Nephron progenitor cell (in vitro differentiated cells): ENCODE measurements at regions not wholly inside any gene's neighbourhood (a gene's known extent, or its start where the extent isn't known, plus 50 kb on each side); places are given as distances from the start of the nearest gene placed in this dataset.

Source experiments
- DNase-seq: peaks from one replicate; pipeline ENCODE4 v3.0.0; 2021
- H3K27ac Mint-ChIP-seq: 2 replicates; pipeline ENCODE4 v1.8.0; 2021; ENCODE audit warnings: mild to moderate bottlenecking, moderate library complexity, mixed read lengths
- H3K27me3 Mint-ChIP-seq: 2 replicates; pipeline ENCODE4 v1.8.0; 2021; ENCODE audit warnings: mild to moderate bottlenecking, low read depth, mixed read lengths; ENCODE audit not compliant: poor library complexity
- H3K36me3 Mint-ChIP-seq: 2 replicates; pipeline ENCODE4 v1.8.0; 2021; ENCODE audit warnings: low read depth, mixed read lengths
- H3K4me1 Mint-ChIP-seq: 2 replicates; pipeline ENCODE4 v1.8.0; 2021; ENCODE audit warnings: mixed read lengths
- H3K4me3 Mint-ChIP-seq: 2 replicates; pipeline ENCODE4 v1.8.0; 2021; ENCODE audit warnings: mild to moderate bottlenecking, moderate library complexity, mixed read lengths
- H3K9me3 Mint-ChIP-seq: 2 replicates; pipeline ENCODE4 v1.8.0; 2021; ENCODE audit warnings: mild to moderate bottlenecking, moderate library complexity, mixed read lengths
- TF ChIP-seq, protein P1 (sequence below): fragments of 200-600 bp; sonication (generic); IDR thresholded peaks from 2 replicates; pipeline ENCODE4 v1.5.0; 2021; ENCODE audit warnings: antibody characterized with exemption

GRCh38 chr10:37479469-37479868, 354.1 kb downstream of the ANKRD30A start:
- no peak overlapping the region for H3K4me3 Mint-ChIP-seq
- TF ChIP-seq, protein P1, sequence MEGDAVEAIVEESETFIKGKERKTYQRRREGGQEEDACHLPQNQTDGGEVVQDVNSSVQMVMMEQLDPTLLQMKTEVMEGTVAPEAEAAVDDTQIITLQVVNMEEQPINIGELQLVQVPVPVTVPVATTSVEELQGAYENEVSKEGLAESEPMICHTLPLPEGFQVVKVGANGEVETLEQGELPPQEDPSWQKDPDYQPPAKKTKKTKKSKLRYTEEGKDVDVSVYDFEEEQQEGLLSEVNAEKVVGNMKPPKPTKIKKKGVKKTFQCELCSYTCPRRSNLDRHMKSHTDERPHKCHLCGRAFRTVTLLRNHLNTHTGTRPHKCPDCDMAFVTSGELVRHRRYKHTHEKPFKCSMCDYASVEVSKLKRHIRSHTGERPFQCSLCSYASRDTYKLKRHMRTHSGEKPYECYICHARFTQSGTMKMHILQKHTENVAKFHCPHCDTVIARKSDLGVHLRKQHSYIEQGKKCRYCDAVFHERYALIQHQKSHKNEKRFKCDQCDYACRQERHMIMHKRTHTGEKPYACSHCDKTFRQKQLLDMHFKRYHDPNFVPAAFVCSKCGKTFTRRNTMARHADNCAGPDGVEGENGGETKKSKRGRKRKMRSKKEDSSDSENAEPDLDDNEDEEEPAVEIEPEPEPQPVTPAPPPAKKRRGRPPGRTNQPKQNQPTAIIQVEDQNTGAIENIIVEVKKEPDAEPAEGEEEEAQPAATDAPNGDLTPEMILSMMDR = no peak
- no peaks in the 10 kb centered on the region for H3K4me1 Mint-ChIP-seq
- H3K36me3 Mint-ChIP-seq = no peaks in the 10 kb centered on the region
- no peak for DNase-seq
- no peaks in the 10 kb centered on the region for H3K27me3 Mint-ChIP-seq
- peaks cover 85% of the 10 kb centered on the region for H3K9me3 Mint-ChIP-seq
- no peak overlapping the region for H3K27ac Mint-ChIP-seq

- no peaks in the 10 kb centered on the region for H3K4me1 Mint-ChIP-seq
- no peaks in the 10 kb centered on the region for H3K27me3 Mint-ChIP-seq
- H3K4me3 Mint-ChIP-seq = no peak overlapping the region
- H3K9me3 Mint-ChIP-seq = peaks cover 86% of the 10 kb centered on the region
- H3K36me3 Mint-ChIP-seq = no peaks in the 10 kb centered on the region
- no peak for DNase-seq
- H3K27ac Mint-ChIP-seq = no peak overlapping the region
- TF ChIP-seq, protein P1 = no peak
Measured at GRCh38 chr10:37478381-37478780, 353.0 kb downstream of the ANKRD30A start.

GRCh38 chr10:37476285-37476684, 350.9 kb downstream of the ANKRD30A start:
- DNase-seq = no peak
- Mint-ChIP-seq H3K4me3 (no peak overlapping the region), H3K4me1 (no peaks in the 10 kb centered on the region), H3K9me3 (peaks cover 80% of the 10 kb centered on the region), H3K27me3 (no peaks in the 10 kb centered on the region), H3K27ac (no peak overlapping the region), H3K36me3 (no peaks in the 10 kb centered on the region)
- TF ChIP-seq, protein P1 = no peak

- Mint-ChIP-seq H3K27me3 (no peaks in the 10 kb centered on the region), H3K4me3 (no peak overlapping the region), H3K9me3 (peaks cover 81% of the 10 kb centered on the region), H3K4me1 (no peaks in the 10 kb centered on the region), H3K36me3 (no peaks in the 10 kb centered on the region), H3K27ac (no peak overlapping the region)
- no peak for DNase-seq
- TF ChIP-seq, protein P1 = no peak
Measured at GRCh38 chr10:37474645-37475044, 349.2 kb downstream of the ANKRD30A start.

DNA sequence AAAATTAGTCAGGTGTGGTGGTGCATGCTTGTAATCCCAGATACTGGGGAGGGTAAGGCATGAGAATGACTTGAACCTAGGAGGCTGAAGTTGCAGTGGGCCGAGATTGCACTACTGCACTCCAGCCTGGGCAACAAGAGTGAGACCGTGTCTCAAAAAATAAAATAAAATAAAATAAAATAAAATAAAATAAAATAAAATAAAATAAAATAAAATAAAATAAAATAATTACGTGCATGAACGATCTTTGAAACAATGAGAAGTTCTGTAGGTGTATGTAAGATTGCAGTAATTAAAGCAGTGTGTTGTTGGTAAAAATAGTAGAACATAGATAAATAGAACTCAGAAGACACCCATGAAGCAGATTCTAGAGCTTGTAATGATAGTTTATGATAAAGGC, 348.5 kb downstream of the ANKRD30A start:
- no peak for DNase-seq
- TF ChIP-seq, protein P1 = no peak
- Mint-ChIP-seq H3K36me3 (no peaks in the 10 kb centered on the region), H3K4me1 (no peaks in the 10 kb centered on the region), H3K4me3 (no peak overlapping the region), H3K27me3 (no peaks in the 10 kb centered on the region), H3K9me3 (peaks cover 79% of the 10 kb centered on the region), H3K27ac (no peak overlapping the region)

DNA sequence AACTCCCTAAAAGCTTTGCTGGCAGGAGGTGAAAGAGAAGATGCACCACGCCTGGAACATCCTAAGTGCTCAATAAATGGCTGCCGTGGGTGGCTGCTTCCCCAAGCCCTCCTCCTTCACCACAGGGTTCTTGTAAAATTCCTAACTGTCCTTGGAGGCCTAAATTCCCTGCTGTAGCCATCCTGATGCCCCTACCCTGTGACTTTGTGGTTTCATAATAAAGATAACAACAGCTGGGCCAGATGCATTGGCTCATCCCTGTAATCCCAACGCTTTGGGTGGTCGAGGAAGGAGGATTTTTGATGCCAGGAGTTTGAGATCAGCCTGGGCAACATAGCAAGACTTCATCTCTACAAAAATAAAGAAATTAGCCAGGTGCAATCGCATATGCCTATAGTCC, 341.8 kb downstream of the ANKRD30A start:
- no peaks in the 10 kb centered on the region for H3K4me1 Mint-ChIP-seq
- H3K27me3 Mint-ChIP-seq = no peaks in the 10 kb centered on the region
- no peak for DNase-seq
- peaks cover 78% of the 10 kb centered on the region for H3K9me3 Mint-ChIP-seq
- H3K27ac Mint-ChIP-seq = no peak overlapping the region
- TF ChIP-seq, protein P1 = no peak
- no peak overlapping the region for H3K4me3 Mint-ChIP-seq
- no peaks in the 10 kb centered on the region for H3K36me3 Mint-ChIP-seq
